HepG2 (cell line): ENCODE measurements at regions not wholly inside any gene's neighbourhood (a gene's known extent, or its start where the extent isn't known, plus 50 kb on each side); places are given as distances from the start of the nearest gene placed in this dataset.

Source experiments
- ATAC-seq: fragments of 200-7000 bp; cut with Tn5 transposase; 3 replicates; pipeline ENCODE4 v1.9.1; 2020; ENCODE audit warnings: mild to moderate bottlenecking, moderate library complexity
- BruUV-seq: library from RNA; stranded (reverse); fragments of 400-500 nt; replicated peaks from 2 replicates; lab custom pipeline; 2021; lab: Mats Ljungman, UMichigan
- CTCF ChIA-PET: fragments of 300-600 bp; formaldehyde crosslinking; extraction: SDS; loops from one replicate; lab custom pipeline; 2021; ENCODE audit warnings: low total read pairs, inconsistent platforms, low intra/inter-chr PET ratio; lab: Yijun Ruan, JAX
- POLR2A ChIA-PET: fragments of 350-600 bp; sonication (Branson Sonifier 250); formaldehyde crosslinking; loops from one replicate; lab custom pipeline; 2020; ENCODE audit warnings: antibody characterized with exemption, inconsistent platforms; lab: Yijun Ruan, JAX
- DNase-seq: peaks from one replicate; pipeline ENCODE4 v3.0.0-alpha.2; 2015; ENCODE audit warnings: low spot score
- FAIRE-seq: peaks from 3 replicates; lab custom pipeline; 2011; peaks lifted over from hg19 to GRCh38; lab: Jason Lieb, UNC
- H2AFZ ChIP-seq: one replicate; pipeline ENCODE4 v1.6.1; 2011; ENCODE audit warnings: low read length, inconsistent platforms
- H3K27ac ChIP-seq: fragments of 300-600 bp; 3 replicates; pipeline ENCODE4 v1.8.0; 2011; ENCODE audit warnings: mixed run types, mild to moderate bottlenecking, mixed read lengths, low read length, inconsistent platforms; ENCODE audit not compliant: insufficient read depth; ENCODE audit errors: extremely low read length
- H3K27me3 ChIP-seq, 2 experiments: fragments of 200-600 bp in 1 of 2; 2 replicates in 1 of 2; 3 replicates in 1 of 2; pipeline versions ENCODE4 v1.6.0 to v1.8.0; 2011; ENCODE audit warnings: low read length in 2 of 2, mild to moderate bottlenecking in 2 of 2, moderate library complexity in 2 of 2, inconsistent platforms in 1 of 2; ENCODE audit not compliant: insufficient read depth in 2 of 2, control insufficient read depth in 1 of 2
- H3K36me3 ChIP-seq, 2 experiments: fragments of 200-600 bp in 1 of 2; replicated peaks in 1 of 2; 2 replicates in 1 of 2; 3 replicates in 1 of 2; pipeline versions ENCODE4 v1.5.1 to v1.8.0; 2011; ENCODE audit warnings: low read length in 2 of 2, inconsistent platforms in 1 of 2; ENCODE audit not compliant: insufficient read depth in 2 of 2, control insufficient read depth in 1 of 2
- H3K4me1 ChIP-seq: 2 replicates; pipeline ENCODE4 v1.5.1; 2012; ENCODE audit warnings: low read length, inconsistent platforms; ENCODE audit not compliant: insufficient read depth
- H3K4me2 ChIP-seq: 2 replicates; pipeline ENCODE4 v1.6.0; 2011; ENCODE audit warnings: low read depth, low read length, inconsistent platforms
- H3K4me3 ChIP-seq, 3 experiments: fragments of 200-600 bp in 1 of 3; sonication (generic), shearing (Covaris generic) in 1 of 3; replicated peaks in 1 of 3; 2 replicates each; pipeline ENCODE4 v1.5.1; 2011 to 2016; ENCODE audit warnings: low read length in 3 of 3, inconsistent platforms in 2 of 3, low read depth in 2 of 3, mild to moderate bottlenecking in 2 of 3, control low read depth in 1 of 3, mixed read lengths in 1 of 3; ENCODE audit not compliant: insufficient read depth in 1 of 3
- H3K79me2 ChIP-seq: one replicate; pipeline ENCODE4 v1.6.1; 2011; ENCODE audit warnings: low read length, inconsistent platforms; ENCODE audit not compliant: insufficient read depth
- H3K9ac ChIP-seq: 2 replicates; pipeline ENCODE4 v1.6.0; 2011; ENCODE audit warnings: mild to moderate bottlenecking, low read depth, low read length, inconsistent platforms; ENCODE audit not compliant: insufficient read depth
- H3K9me3 ChIP-seq: 2 replicates; pipeline ENCODE4 v1.5.1; 2012; ENCODE audit warnings: mild to moderate bottlenecking, low read length
- H4K20me1 ChIP-seq: 2 replicates; pipeline ENCODE4 v1.6.0; 2011; ENCODE audit warnings: inconsistent platforms, mild to moderate bottlenecking, low read length, moderate library complexity; ENCODE audit not compliant: insufficient read depth
- BATF2 ChIP-seq: sonication (generic); formaldehyde crosslinking; IDR thresholded peaks from 2 replicates; pipeline ENCODE4 v1.8.0; 2022; ENCODE audit warnings: mild to moderate bottlenecking, missing genetic modification reagents, moderate library complexity
- DMAP1 ChIP-seq: IDR thresholded peaks from 2 replicates; pipeline ENCODE4 v1.6.1; 2016
- GMEB1 ChIP-seq: sonication (generic); formaldehyde crosslinking; IDR thresholded peaks from 2 replicates; pipeline ENCODE4 v1.5.1; 2020; ENCODE audit warnings: missing genetic modification reagents, mild to moderate bottlenecking, borderline replicate concordance
- GZF1 ChIP-seq: sonication (generic); formaldehyde crosslinking; IDR thresholded peaks from 2 replicates; pipeline ENCODE4 v1.5.1; 2020; ENCODE audit warnings: mild to moderate bottlenecking, missing genetic modification reagents
- MLLT10 ChIP-seq: sonication (generic); formaldehyde crosslinking; IDR thresholded peaks from 2 replicates; pipeline ENCODE4 v1.4.0; 2020; ENCODE audit warnings: missing genetic modification reagents
- POGZ ChIP-seq: sonication (generic); formaldehyde crosslinking; IDR thresholded peaks from 2 replicates; pipeline ENCODE4 v1.4.0; 2020; ENCODE audit warnings: mild to moderate bottlenecking, missing genetic modification reagents
- PTBP1 ChIP-seq: fragments of 200-400 bp; formaldehyde crosslinking; IDR thresholded peaks from 2 replicates; pipeline ENCODE4 v1.6.1; 2018; ENCODE audit warnings: low read length, low read depth; ENCODE audit not compliant: poor library complexity, severe bottlenecking
- RNF2 ChIP-seq: fragments of 450-650 bp; conservative IDR thresholded peaks from 2 replicates; pipeline ENCODE4 v1.6.1; 2016; ENCODE audit warnings: low read depth
- SNAPC2 ChIP-seq: sonication (generic); formaldehyde crosslinking; IDR thresholded peaks from 2 replicates; pipeline ENCODE4 v1.8.1; 2022; ENCODE audit warnings: mild to moderate bottlenecking, missing genetic modification reagents
- ZMAT3 ChIP-seq: sonication (generic); formaldehyde crosslinking; conservative IDR thresholded peaks from 2 replicates; pipeline ENCODE4 v1.7.0; 2021; ENCODE audit warnings: missing genetic modification reagents
- ZNF629 ChIP-seq: sonication (generic); formaldehyde crosslinking; conservative IDR thresholded peaks from 2 replicates; pipeline ENCODE4 v1.5.0; 2020; ENCODE audit warnings: missing genetic modification reagents
- ZNF639 ChIP-seq: conservative IDR thresholded peaks from 2 replicates; pipeline ENCODE4 v1.6.1; 2018; ENCODE audit warnings: missing genetic modification reagents
- ZNF839 ChIP-seq: sonication (generic); formaldehyde crosslinking; IDR thresholded peaks from 2 replicates; pipeline ENCODE4 v1.4.0; 2020; ENCODE audit warnings: missing genetic modification reagents, mild to moderate bottlenecking, borderline replicate concordance
- WGBS: methylation state at CpG from one replicate; pipeline ENCODE4 v1.1.6; 2017; ENCODE audit warnings: low lambda C conversion rate; 5-methylcytosine and 5-hydroxymethylcytosine counted together
- in situ Hi-C: cut with HindIII; loops from 2 replicates; pipeline ENCODE4 v1.10.0; 2017; ENCODE audit warnings: low pct_unique_long_range_greater_than_20kb; ENCODE audit not compliant: extremely low pct_ligation_motif_present
- intact Hi-C: fragments of 100-400 bp; cut with micrococcal nuclease; formaldehyde crosslinking; loops from one replicate; pipeline ENCODE4 v1.10.0; 2022; ENCODE audit not compliant: unreplicated experiment

- BruUV-seq, result no TSS peak
- Histone ChIP-seq H3K4me3 (no peak overlapping the region), H3K9me3 (no peaks in the 10 kb centered on the region), H3K79me2 (no peaks in the 10 kb centered on the region), H3K27me3 (no peaks in the 10 kb centered on the region), H2AFZ (no peak overlapping the region), H3K27ac (no peak overlapping the region), H3K4me1 (no peaks in the 10 kb centered on the region), H3K4me2 (no peak overlapping the region), H3K9ac (no peak overlapping the region), H3K36me3 (no peaks in the 10 kb centered on the region), H4K20me1 (no peaks in the 10 kb centered on the region)
- no peak for FAIRE-seq
- CTCF ChIA-PET, result no interaction called here
- in situ Hi-C loops (no loop called here), intact Hi-C loops (loop anchor here (10.0 kb wide), 1 partner anchor 713 kb away; no protein-coding TSS in a partner anchor)
- 13% methylated on average over 1 of the region's 1 CpG for WGBS
- POLR2A ChIA-PET, result no interaction called here
- no peak for ATAC-seq
- TF ChIP-seq DMAP1 (CRISPR knock-in tag) (no peak), POGZ (CRISPR knock-in tag) (no peak), MLLT10 (CRISPR knock-in tag) (no peak), ZMAT3 (no peak), PTBP1 (no peak), RNF2 (no peak), ZNF839 (CRISPR knock-in tag) (no peak), BATF2 (no peak), SNAPC2 (no peak), GMEB1 (no peak), GZF1 (CRISPR knock-in tag) (no peak), ZNF629 (no peak), ZNF639 (CRISPR knock-in tag) (no peak)
- no peak for DNase-seq
Observed at GRCh38 chr2:60158262-60158661, 395.2 kb downstream of the BCL11A start.
